LNCaP clone FGC (cell line): ENCODE measurements at regions not wholly inside any gene's neighbourhood (a gene's known extent, or its start where the extent isn't known, plus 50 kb on each side); places are given as distances from the start of the nearest gene placed in this dataset.

Experiments
- DNase-seq: peaks from one replicate; pipeline ENCODE4 v3.0.0-alpha.2; 2011; ENCODE audit warnings: low read depth
- H3K4me3 ChIP-seq: 2 replicates; pipeline ENCODE4 v1.5.1; 2011; ENCODE audit warnings: mild to moderate bottlenecking, low read depth, low read length, control low read depth
- CTCF ChIP-seq: IDR thresholded peaks from 2 replicates; pipeline ENCODE4 v1.5.1; 2012; ENCODE audit warnings: mild to moderate bottlenecking; ENCODE audit not compliant: control insufficient read depth, insufficient read depth; ENCODE audit errors: extremely low read depth

GRCh38 chr2:103364177-103364576 is 602.3 kb downstream of the TMEM182 start:
- DNase-seq = no peak
- TF ChIP-seq CTCF = no peak
- H3K4me3 ChIP-seq = no peak overlapping the region

GRCh38 chr2:103365071-103365470 is 603.2 kb downstream of the TMEM182 start:
- no peak for DNase-seq
- no peak overlapping the region for H3K4me3 ChIP-seq
- TF ChIP-seq CTCF = no peak

- no peak for DNase-seq
- H3K4me3 ChIP-seq = no peak overlapping the region
- no peak for TF ChIP-seq CTCF
These were observed 606.0 kb downstream of the TMEM182 start for GRCh38 chr2:103367877-103368276.

GRCh38 chr2:103383541-103383940 is 621.7 kb downstream of the TMEM182 start:
- no peak for TF ChIP-seq CTCF
- H3K4me3 ChIP-seq = no peak overlapping the region

GRCh38 chr2:103386872-103387271 is 625.0 kb downstream of the TMEM182 start:
- H3K4me3 ChIP-seq = no peak overlapping the region
- TF ChIP-seq CTCF = no peak
- peak; percentile 79 for DNase-seq

More at GRCh38 chr2:103383541-103383940, 621.7 kb downstream of the TMEM182 start:
- DNase-seq = no peak

GRCh38 chr2:103387888-103388287 is 626.1 kb downstream of the TMEM182 start:
- H3K4me3 ChIP-seq = no peak overlapping the region
- no peak for DNase-seq
- no peak for TF ChIP-seq CTCF

GRCh38 chr2:103396152-103396551 is 634.3 kb downstream of the TMEM182 start:
- TF ChIP-seq CTCF = no peak
- H3K4me3 ChIP-seq = no peak overlapping the region
- no peak for DNase-seq
